ENCODE measurements at regions not wholly inside any gene's neighbourhood (a gene's known extent, or its start where the extent isn't known, plus 50 kb on each side); places are given as distances from the start of the nearest gene placed in this dataset.

DNA sequence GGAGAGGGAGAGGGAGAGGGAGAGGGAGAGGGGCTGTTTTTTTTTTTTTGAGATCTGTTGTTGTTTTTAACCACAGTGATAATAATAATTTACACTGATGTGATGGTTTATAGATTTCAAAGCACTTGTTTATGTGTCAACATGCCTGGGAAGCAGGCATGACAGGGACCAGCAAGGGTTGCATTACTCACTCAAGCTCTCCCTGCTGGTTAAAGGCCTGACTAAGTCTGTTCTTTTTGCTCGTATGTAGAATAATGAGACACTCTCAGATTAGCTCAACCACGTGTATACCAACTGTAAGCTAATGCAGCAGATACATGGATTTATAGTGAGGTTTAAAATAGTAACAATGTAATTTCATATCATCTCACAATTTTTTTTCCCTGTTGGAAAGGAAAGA, 134.6 kb upstream of the BOD1L1 start:
- H3K9me3 Mint-ChIP-seq (ENCODE audit: unreplicated experiment), result peaks cover 7% of the 10 kb centered on the region
- H3K36me3 Mint-ChIP-seq (ENCODE audit: unreplicated experiment), result peaks cover 18% of the 10 kb centered on the region
- no peak overlapping the region for H3K27ac Mint-ChIP-seq (ENCODE audit: unreplicated experiment)
- H3K4me3 Mint-ChIP-seq (ENCODE audit: unreplicated experiment), result no peak overlapping the region
- H3K4me1 Mint-ChIP-seq (ENCODE audit: low read depth, unreplicated experiment), result no peaks in the 10 kb centered on the region
- no peak for DNase-seq
- TF ChIP-seq, protein P1, sequence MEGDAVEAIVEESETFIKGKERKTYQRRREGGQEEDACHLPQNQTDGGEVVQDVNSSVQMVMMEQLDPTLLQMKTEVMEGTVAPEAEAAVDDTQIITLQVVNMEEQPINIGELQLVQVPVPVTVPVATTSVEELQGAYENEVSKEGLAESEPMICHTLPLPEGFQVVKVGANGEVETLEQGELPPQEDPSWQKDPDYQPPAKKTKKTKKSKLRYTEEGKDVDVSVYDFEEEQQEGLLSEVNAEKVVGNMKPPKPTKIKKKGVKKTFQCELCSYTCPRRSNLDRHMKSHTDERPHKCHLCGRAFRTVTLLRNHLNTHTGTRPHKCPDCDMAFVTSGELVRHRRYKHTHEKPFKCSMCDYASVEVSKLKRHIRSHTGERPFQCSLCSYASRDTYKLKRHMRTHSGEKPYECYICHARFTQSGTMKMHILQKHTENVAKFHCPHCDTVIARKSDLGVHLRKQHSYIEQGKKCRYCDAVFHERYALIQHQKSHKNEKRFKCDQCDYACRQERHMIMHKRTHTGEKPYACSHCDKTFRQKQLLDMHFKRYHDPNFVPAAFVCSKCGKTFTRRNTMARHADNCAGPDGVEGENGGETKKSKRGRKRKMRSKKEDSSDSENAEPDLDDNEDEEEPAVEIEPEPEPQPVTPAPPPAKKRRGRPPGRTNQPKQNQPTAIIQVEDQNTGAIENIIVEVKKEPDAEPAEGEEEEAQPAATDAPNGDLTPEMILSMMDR (IDR thresholded peaks at IDR 0.05; ENCODE audit: partially characterized antibody, unreplicated experiment), result no peak
- H3K27me3 Mint-ChIP-seq (ENCODE audit: unreplicated experiment), result no peaks in the 10 kb centered on the region

GRCh38 chr4:13763707-13764106, 136.2 kb upstream of the BOD1L1 start:
- no peak overlapping the region for H3K4me3 Mint-ChIP-seq (ENCODE audit: unreplicated experiment)
- TF ChIP-seq, protein P1 (IDR thresholded peaks at IDR 0.05; ENCODE audit: partially characterized antibody, unreplicated experiment), result no peak
- no peaks in the 10 kb centered on the region for H3K4me1 Mint-ChIP-seq (ENCODE audit: low read depth, unreplicated experiment)
- H3K27me3 Mint-ChIP-seq (ENCODE audit: unreplicated experiment), result no peaks in the 10 kb centered on the region
- peaks cover 18% of the 10 kb centered on the region for H3K36me3 Mint-ChIP-seq (ENCODE audit: unreplicated experiment)
- H3K27ac Mint-ChIP-seq (ENCODE audit: unreplicated experiment), result no peak overlapping the region
- peaks cover 7% of the 10 kb centered on the region for H3K9me3 Mint-ChIP-seq (ENCODE audit: unreplicated experiment)
- DNase-seq, result no peak

DNA sequence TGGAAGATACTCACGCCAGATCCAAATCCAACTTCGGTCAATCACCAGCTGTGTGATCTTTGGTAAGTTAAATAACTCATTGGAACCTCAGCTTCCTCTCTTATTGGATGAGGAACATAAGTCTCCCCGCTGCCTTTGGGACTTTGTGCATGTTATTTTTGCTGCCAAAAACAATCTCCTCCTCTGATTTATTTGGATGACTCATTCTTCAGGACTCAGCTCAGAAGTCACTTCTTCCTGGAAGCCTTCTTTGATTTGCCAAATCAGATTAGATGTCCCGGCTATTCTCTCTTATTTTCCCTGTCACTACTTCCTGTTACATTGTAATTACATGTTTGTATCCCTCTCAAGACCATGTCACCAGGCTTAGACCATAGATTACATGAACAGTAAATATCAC, 138.0 kb upstream of the BOD1L1 start:
- H3K27ac Mint-ChIP-seq (ENCODE audit: unreplicated experiment), result no peak overlapping the region
- peaks cover 15% of the 10 kb centered on the region for H3K36me3 Mint-ChIP-seq (ENCODE audit: unreplicated experiment)
- TF ChIP-seq, protein P1 (IDR thresholded peaks at IDR 0.05; ENCODE audit: partially characterized antibody, unreplicated experiment), result no peak
- no peaks in the 10 kb centered on the region for H3K27me3 Mint-ChIP-seq (ENCODE audit: unreplicated experiment)
- H3K4me1 Mint-ChIP-seq (ENCODE audit: low read depth, unreplicated experiment), result no peaks in the 10 kb centered on the region
- DNase-seq, result no peak
- H3K9me3 Mint-ChIP-seq (ENCODE audit: unreplicated experiment), result peaks cover 5% of the 10 kb centered on the region
- H3K4me3 Mint-ChIP-seq (ENCODE audit: unreplicated experiment), result no peak overlapping the region

- Mint-ChIP-seq H3K36me3 (ENCODE audit: unreplicated experiment) (peaks cover 15% of the 10 kb centered on the region), H3K9me3 (ENCODE audit: unreplicated experiment) (peaks cover 4% of the 10 kb centered on the region), H3K4me1 (ENCODE audit: low read depth, unreplicated experiment) (no peaks in the 10 kb centered on the region), H3K4me3 (ENCODE audit: unreplicated experiment) (no peak overlapping the region), H3K27ac (ENCODE audit: unreplicated experiment) (no peak overlapping the region), H3K27me3 (ENCODE audit: unreplicated experiment) (no peaks in the 10 kb centered on the region)
- DNase-seq, result no peak
- TF ChIP-seq, protein P1 (IDR thresholded peaks at IDR 0.05; ENCODE audit: partially characterized antibody, unreplicated experiment), result no peak
Observed at GRCh38 chr4:13766761-13767540, 139.4 kb upstream of the BOD1L1 start.

DNA sequence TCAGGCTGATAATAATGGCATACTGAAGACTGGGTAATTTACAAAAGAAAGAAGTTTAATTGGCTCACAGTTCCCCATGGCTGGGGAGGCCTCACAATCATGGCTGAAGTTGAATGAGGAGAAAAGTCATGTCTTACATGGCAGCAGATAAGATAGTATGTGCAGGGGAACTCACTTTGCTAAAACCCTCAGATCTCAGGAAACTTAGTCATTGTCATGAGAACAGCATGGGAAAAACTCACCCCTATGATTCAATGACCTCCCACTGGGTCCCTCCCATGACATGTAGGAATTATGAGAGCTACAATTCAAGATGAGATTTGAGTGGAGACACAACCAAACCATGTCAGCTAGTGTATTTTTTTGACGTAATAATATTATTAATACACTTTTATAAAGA, 149.8 kb upstream of the BOD1L1 start:
- TF ChIP-seq, protein P1 (IDR thresholded peaks at IDR 0.05; ENCODE audit: partially characterized antibody, unreplicated experiment), result no peak
- Mint-ChIP-seq H3K4me3 (ENCODE audit: unreplicated experiment) (no peak overlapping the region), H3K9me3 (ENCODE audit: unreplicated experiment) (peaks cover 5% of the 10 kb centered on the region), H3K4me1 (ENCODE audit: low read depth, unreplicated experiment) (no peaks in the 10 kb centered on the region), H3K27ac (ENCODE audit: unreplicated experiment) (no peak overlapping the region), H3K27me3 (ENCODE audit: unreplicated experiment) (peaks cover 2% of the 10 kb centered on the region), H3K36me3 (ENCODE audit: unreplicated experiment) (no peaks in the 10 kb centered on the region)
- DNase-seq, result no peak

All from glutamatergic neuron (in vitro differentiated cells).